ENCODE measurements at regions not wholly inside any gene's neighbourhood (a gene's known extent, or its start where the extent isn't known, plus 50 kb on each side); places are given as distances from the start of the nearest gene placed in this dataset.

DNA sequence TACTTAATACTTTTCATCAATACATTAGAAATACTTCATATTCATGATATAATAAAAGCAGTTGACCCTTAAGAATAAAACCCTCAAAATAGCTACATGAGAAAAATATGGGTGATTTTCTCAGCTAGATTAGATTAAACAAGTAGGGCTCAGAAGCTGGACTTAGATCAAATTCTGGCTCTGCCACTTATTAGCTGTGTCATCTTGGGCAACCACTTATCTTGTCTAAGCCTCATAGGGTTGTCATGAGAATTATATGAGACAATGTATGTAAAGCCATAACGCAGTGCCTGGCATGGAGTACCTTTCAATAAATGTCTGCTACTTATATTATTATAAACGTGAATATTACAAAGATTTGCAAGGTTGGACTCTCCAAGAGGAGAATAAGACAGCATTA lies 84.3 kb upstream of the PGRMC2 start:
- no peaks in the 10 kb centered on the region for H3K4me1 Mint-ChIP-seq
- no peaks in the 10 kb centered on the region for H3K27me3 Mint-ChIP-seq (ENCODE audit: low read depth)
- no peak overlapping the region for H3K4me3 Mint-ChIP-seq
- peaks cover 18% of the 10 kb centered on the region for H3K9me3 Mint-ChIP-seq
- peaks cover 8% of the 10 kb centered on the region for H3K36me3 Mint-ChIP-seq
- H3K27ac Mint-ChIP-seq = no peak overlapping the region
- DNase-seq (ENCODE audit: low spot score in 2 of 2, unreplicated experiment in 2 of 2) = no peak
- TF ChIP-seq, protein P1, sequence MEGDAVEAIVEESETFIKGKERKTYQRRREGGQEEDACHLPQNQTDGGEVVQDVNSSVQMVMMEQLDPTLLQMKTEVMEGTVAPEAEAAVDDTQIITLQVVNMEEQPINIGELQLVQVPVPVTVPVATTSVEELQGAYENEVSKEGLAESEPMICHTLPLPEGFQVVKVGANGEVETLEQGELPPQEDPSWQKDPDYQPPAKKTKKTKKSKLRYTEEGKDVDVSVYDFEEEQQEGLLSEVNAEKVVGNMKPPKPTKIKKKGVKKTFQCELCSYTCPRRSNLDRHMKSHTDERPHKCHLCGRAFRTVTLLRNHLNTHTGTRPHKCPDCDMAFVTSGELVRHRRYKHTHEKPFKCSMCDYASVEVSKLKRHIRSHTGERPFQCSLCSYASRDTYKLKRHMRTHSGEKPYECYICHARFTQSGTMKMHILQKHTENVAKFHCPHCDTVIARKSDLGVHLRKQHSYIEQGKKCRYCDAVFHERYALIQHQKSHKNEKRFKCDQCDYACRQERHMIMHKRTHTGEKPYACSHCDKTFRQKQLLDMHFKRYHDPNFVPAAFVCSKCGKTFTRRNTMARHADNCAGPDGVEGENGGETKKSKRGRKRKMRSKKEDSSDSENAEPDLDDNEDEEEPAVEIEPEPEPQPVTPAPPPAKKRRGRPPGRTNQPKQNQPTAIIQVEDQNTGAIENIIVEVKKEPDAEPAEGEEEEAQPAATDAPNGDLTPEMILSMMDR (IDR thresholded peaks at IDR 0.05; ENCODE audit: unreplicated experiment) = no peak

DNA sequence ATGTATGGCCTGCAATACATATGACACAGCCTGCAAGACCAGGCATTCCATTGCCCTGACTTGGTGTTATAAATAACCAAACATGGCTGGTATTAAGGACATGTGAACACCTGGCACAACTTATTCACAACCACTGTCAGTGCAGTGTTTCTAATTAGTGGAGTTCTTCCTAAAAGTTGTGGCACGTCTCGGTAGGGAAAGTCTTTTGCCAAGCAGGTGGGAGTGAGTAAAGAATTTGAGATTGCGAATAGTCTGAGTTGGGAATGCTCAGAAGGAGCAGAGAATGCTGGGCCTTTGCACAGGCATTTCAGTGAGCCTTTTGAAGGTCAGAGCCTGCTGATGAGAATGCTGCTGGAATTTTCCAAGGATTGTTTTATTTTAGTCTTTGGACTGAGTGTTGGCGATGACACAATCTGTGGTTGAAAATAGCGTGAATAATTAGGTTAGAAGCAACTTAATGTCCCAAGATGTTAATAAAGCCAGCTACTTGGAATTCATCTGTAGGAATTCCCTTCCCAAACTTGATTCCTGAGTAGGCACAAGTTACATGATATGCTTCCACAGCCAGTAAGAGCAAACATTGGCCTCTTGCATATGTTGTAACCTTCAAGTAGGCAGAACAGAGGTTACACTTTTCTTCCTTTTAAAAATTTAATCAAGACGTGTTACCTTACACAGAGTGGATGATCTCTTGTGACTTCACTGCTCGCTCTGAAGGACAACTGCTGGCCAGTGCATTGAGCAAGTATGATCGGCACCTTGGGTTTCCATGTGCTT lies 83.6 kb upstream of the PGRMC2 start:
- Mint-ChIP-seq H3K36me3 (peaks cover 8% of the 10 kb centered on the region), H3K4me3 (no peak overlapping the region), H3K9me3 (peaks cover 14% of the 10 kb centered on the region), H3K4me1 (no peaks in the 10 kb centered on the region), H3K27me3 (ENCODE audit: low read depth) (no peaks in the 10 kb centered on the region), H3K27ac (no peak overlapping the region)
- no peak for DNase-seq (ENCODE audit: low spot score in 2 of 2, unreplicated experiment in 2 of 2)
- TF ChIP-seq, protein P1 (IDR thresholded peaks at IDR 0.05; ENCODE audit: unreplicated experiment) = no peak

DNA sequence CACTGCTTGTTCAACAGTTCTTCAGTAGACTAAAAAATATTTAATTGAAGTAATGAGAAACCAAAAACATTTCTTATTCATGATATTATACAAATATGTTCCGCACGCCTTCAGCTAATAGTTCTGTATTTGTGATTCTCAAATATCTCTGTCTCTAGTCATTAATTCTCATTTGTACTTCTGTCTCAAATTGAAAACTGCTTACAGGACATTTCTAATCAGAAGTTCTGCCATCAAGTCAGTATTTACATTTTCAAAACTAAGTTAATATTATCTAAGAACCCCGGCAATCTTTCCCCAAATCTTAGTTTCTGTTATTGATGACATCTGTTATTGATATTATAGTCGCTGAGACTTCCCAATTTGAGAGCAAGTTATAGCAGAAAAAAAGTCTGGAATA lies 78.6 kb upstream of the PGRMC2 start:
- H3K27ac Mint-ChIP-seq = no peak overlapping the region
- no peaks in the 10 kb centered on the region for H3K4me1 Mint-ChIP-seq
- no peak overlapping the region for H3K4me3 Mint-ChIP-seq
- no peaks in the 10 kb centered on the region for H3K27me3 Mint-ChIP-seq (ENCODE audit: low read depth)
- no peak for DNase-seq (ENCODE audit: low spot score in 2 of 2, unreplicated experiment in 2 of 2)
- TF ChIP-seq, protein P1 (IDR thresholded peaks at IDR 0.05; ENCODE audit: unreplicated experiment) = no peak
- H3K36me3 Mint-ChIP-seq = peaks cover 6% of the 10 kb centered on the region
- peaks cover 10% of the 10 kb centered on the region for H3K9me3 Mint-ChIP-seq

DNA sequence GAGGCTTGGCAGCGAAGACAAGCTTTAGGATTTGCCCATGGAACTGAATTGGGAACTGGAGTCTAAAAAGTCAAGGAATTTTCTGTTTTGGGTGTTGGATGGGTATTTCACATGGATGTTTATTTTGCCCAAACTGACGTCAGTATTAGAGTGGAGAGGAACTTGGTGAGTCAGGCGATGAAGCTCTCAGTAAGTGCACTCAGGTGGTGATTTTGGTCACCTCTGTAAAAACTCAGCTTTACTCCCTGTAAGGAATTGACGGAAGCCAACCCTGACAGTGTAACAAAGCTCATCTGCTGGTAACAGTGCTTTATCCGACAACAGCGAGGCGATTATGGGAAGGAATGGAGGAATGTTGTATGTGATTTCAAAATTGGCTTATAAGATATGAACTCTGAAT lies 77.0 kb upstream of the PGRMC2 start:
- no peak for DNase-seq (ENCODE audit: low spot score in 2 of 2, unreplicated experiment in 2 of 2)
- Mint-ChIP-seq H3K9me3 (peaks cover 5% of the 10 kb centered on the region), H3K4me3 (no peak overlapping the region), H3K27me3 (ENCODE audit: low read depth) (no peaks in the 10 kb centered on the region), H3K36me3 (peaks cover 3% of the 10 kb centered on the region), H3K27ac (no peak overlapping the region), H3K4me1 (no peaks in the 10 kb centered on the region)
- TF ChIP-seq, protein P1 (IDR thresholded peaks at IDR 0.05; ENCODE audit: unreplicated experiment) = no peak

DNA sequence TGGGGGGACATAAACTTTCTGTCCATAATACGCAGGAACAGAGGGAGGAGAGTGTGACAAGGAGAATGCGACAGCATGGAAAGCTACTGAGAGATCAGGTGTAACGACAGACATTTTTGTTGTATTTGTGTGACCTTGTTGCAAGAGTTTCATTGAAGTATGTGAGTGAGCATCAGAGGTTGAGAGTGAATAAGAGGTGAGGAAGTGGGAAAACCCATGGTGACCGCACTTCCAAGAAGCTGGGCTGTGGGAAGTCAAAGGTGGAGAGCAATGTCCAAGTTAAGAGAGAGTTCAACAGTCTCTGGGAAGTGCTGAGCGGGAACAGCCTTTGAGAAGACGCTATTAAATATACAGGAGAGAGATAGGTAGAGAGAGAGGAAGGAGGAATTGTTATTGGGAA lies 76.4 kb upstream of the PGRMC2 start:
- Mint-ChIP-seq H3K4me3 (no peak overlapping the region), H3K27me3 (ENCODE audit: low read depth) (no peaks in the 10 kb centered on the region), H3K36me3 (peaks cover 3% of the 10 kb centered on the region), H3K4me1 (peaks cover 2% of the 10 kb centered on the region), H3K9me3 (peaks cover 4% of the 10 kb centered on the region), H3K27ac (no peak overlapping the region)
- TF ChIP-seq, protein P1 (IDR thresholded peaks at IDR 0.05; ENCODE audit: unreplicated experiment) = no peak
- no peak for DNase-seq (ENCODE audit: low spot score in 2 of 2, unreplicated experiment in 2 of 2)

Data from mesothelial cell of epicardium (in vitro differentiated cells).